Suprapubic skin (tissue), 4 donors: ENCODE measurements at regions not wholly inside any gene's neighbourhood (a gene's known extent, or its start where the extent isn't known, plus 50 kb on each side); places are given as distances from the start of the nearest gene placed in this dataset.

Source experiments
- DNase-seq, 2 donors: peaks; one replicate each; pipeline ENCODE4 v3.0.0-alpha.2; 2019; ENCODE audit warnings: low spot score in 2 of 2
- H3K27ac ChIP-seq: fragments of 200-600 bp; sonication (generic); one replicate; pipeline ENCODE4 v1.5.1; 2019
- H3K27me3 ChIP-seq: fragments of 200-600 bp; sonication (generic); one replicate; pipeline ENCODE4 v1.5.1; 2019
- H3K36me3 ChIP-seq: fragments of 200-600 bp; sonication (generic); one replicate; pipeline ENCODE4 v1.5.1; 2019
- H3K4me1 ChIP-seq: fragments of 200-600 bp; sonication (generic); one replicate; pipeline ENCODE4 v1.5.1; 2019
- H3K4me3 ChIP-seq: fragments of 200-600 bp; sonication (generic); one replicate; pipeline ENCODE4 v1.5.1; 2019; ENCODE audit warnings: mild to moderate bottlenecking
- H3K9me3 ChIP-seq: fragments of 200-600 bp; sonication (generic); one replicate; pipeline ENCODE4 v1.5.1; 2019
- CTCF ChIP-seq, 2 donors: fragments of 200-600 bp in 1 of 2; fragments of 450-650 bp in 1 of 2; sonication (generic) in 1 of 2; IDR thresholded peaks; one replicate each; pipeline ENCODE4 v1.5.1; 2016 to 2019; ENCODE audit warnings: antibody characterized with exemption in 2 of 2, mild to moderate bottlenecking in 1 of 2, moderate library complexity in 1 of 2
- EP300 ChIP-seq: sonication (generic); formaldehyde crosslinking; IDR thresholded peaks from one replicate; pipeline ENCODE4 v1.6.1; 2017; ENCODE audit warnings: antibody characterized with exemption
- POLR2A ChIP-seq, 2 donors: fragments of 450-650 bp; IDR thresholded peaks; one replicate each; pipeline ENCODE4 v1.6.1; 2017; ENCODE audit warnings: antibody characterized with exemption in 2 of 2, mild to moderate bottlenecking in 2 of 2, moderate library complexity in 2 of 2
- POLR2AphosphoS5 ChIP-seq, 3 donors: sonication (generic); formaldehyde crosslinking; IDR thresholded peaks; one replicate each; pipeline ENCODE4 v1.6.1; 2017; ENCODE audit warnings: antibody characterized with exemption in 3 of 3
- WGBS: methylation state at CpG from one replicate; pipeline ENCODE4 v1.1.5; 2018; 5-methylcytosine and 5-hydroxymethylcytosine counted together

GRCh38 chr2:107306881-107307280, 420.9 kb upstream of the ST6GAL2 start:
- H3K27me3 ChIP-seq, result no peaks in the 10 kb centered on the region
- no peaks in the 10 kb centered on the region for H3K9me3 ChIP-seq
- DNase-seq, result no peak
- H3K36me3 ChIP-seq, result no peaks in the 10 kb centered on the region
- no peaks in the 10 kb centered on the region for H3K4me1 ChIP-seq
- H3K27ac ChIP-seq, result no peak overlapping the region
- TF ChIP-seq CTCF (IDR thresholded peaks at IDR 0.05) (no peak), EP300 (no peak), POLR2A (IDR thresholded peaks at IDR 0.05) (no peak), POLR2AphosphoS5 (IDR thresholded peaks at IDR 0.05) (no peak)
- 52% methylated on average over 2 of the region's 2 CpGs for WGBS
- H3K4me3 ChIP-seq, result no peak overlapping the region

- Histone ChIP-seq H3K4me3 (no peak overlapping the region), H3K4me1 (no peaks in the 10 kb centered on the region), H3K27ac (no peak overlapping the region), H3K9me3 (no peaks in the 10 kb centered on the region), H3K27me3 (no peaks in the 10 kb centered on the region), H3K36me3 (no peaks in the 10 kb centered on the region)
- no peak for TF ChIP-seq CTCF (IDR thresholded peaks at IDR 0.05)
- DNase-seq, result no peak
- WGBS, result 71% methylated on average over 1 of the region's 1 CpG
Measured at GRCh38 chr2:107308835-107309234, 422.9 kb upstream of the ST6GAL2 start.

GRCh38 chr2:107312240-107312639, 426.3 kb upstream of the ST6GAL2 start:
- 77% methylated on average over 4 of the region's 4 CpGs for WGBS
- H3K4me3 ChIP-seq, result no peak overlapping the region
- no peaks in the 10 kb centered on the region for H3K9me3 ChIP-seq
- no peaks in the 10 kb centered on the region for H3K4me1 ChIP-seq
- no peaks in the 10 kb centered on the region for H3K36me3 ChIP-seq
- H3K27ac ChIP-seq, result no peak overlapping the region
- no peak for TF ChIP-seq POLR2AphosphoS5 (IDR thresholded peaks at IDR 0.05)
- TF ChIP-seq POLR2A (IDR thresholded peaks at IDR 0.05), result no peak
- no peak for TF ChIP-seq CTCF (IDR thresholded peaks at IDR 0.05)
- TF ChIP-seq EP300, result no peak
- H3K27me3 ChIP-seq, result no peaks in the 10 kb centered on the region
- no peak for DNase-seq

- no peak for TF ChIP-seq CTCF (IDR thresholded peaks at IDR 0.05)
- TF ChIP-seq POLR2A (IDR thresholded peaks at IDR 0.05), result no peak
- no peak for TF ChIP-seq EP300
- TF ChIP-seq POLR2AphosphoS5 (IDR thresholded peaks at IDR 0.05), result no peak
- no peaks in the 10 kb centered on the region for H3K4me1 ChIP-seq
- H3K9me3 ChIP-seq, result no peaks in the 10 kb centered on the region
- no peak overlapping the region for H3K27ac ChIP-seq
- H3K4me3 ChIP-seq, result no peak overlapping the region
- WGBS, result 19% methylated on average over 1 of the region's 1 CpG
- H3K27me3 ChIP-seq, result no peaks in the 10 kb centered on the region
- H3K36me3 ChIP-seq, result no peaks in the 10 kb centered on the region
- no peak for DNase-seq
Measured at GRCh38 chr2:107313316-107313715, 427.3 kb upstream of the ST6GAL2 start.

GRCh38 chr2:107320881-107321280, 434.9 kb upstream of the ST6GAL2 start:
- whole genome bisulfite sequencing, result 92% methylated on average over 1 of the region's 1 CpG
- DNase-seq, result no peak
- Histone ChIP-seq H3K9me3 (no peaks in the 10 kb centered on the region), H3K27me3 (no peaks in the 10 kb centered on the region), H3K4me3 (no peak overlapping the region), H3K36me3 (no peaks in the 10 kb centered on the region), H3K27ac (no peak overlapping the region), H3K4me1 (peaks cover 8% of the 10 kb centered on the region)
- TF ChIP-seq POLR2A (IDR thresholded peaks at IDR 0.05), result no peak
- no peak for TF ChIP-seq CTCF (IDR thresholded peaks at IDR 0.05)
- no peak for TF ChIP-seq POLR2AphosphoS5 (IDR thresholded peaks at IDR 0.05)
- no peak for TF ChIP-seq EP300
